ENCODE measurements at regions not wholly inside any gene's neighbourhood (a gene's known extent, or its start where the extent isn't known, plus 50 kb on each side); places are given as distances from the start of the nearest gene placed in this dataset.

- DNase-seq (ENCODE audit: low spot score), result no peak
Observed at GRCh38 chr2:145260674-145261073, 740.8 kb upstream of the ZEB2 start.

- no peak for DNase-seq (ENCODE audit: low spot score)
Observed at GRCh38 chr2:145260081-145260480, 740.2 kb upstream of the ZEB2 start.

GRCh38 chr2:145258903-145259579 lies 739.1 kb upstream of the ZEB2 start:
- DNase-seq (ENCODE audit: low spot score), result no peak

- DNase-seq (ENCODE audit: low spot score), result no peak
Observed at GRCh38 chr2:145257931-145258330, 738.0 kb upstream of the ZEB2 start.

GRCh38 chr2:145256551-145256950 lies 736.6 kb upstream of the ZEB2 start:
- no peak for DNase-seq (ENCODE audit: low spot score)

- DNase-seq (ENCODE audit: low spot score), result no peak
Observed at GRCh38 chr2:145254291-145254690, 734.4 kb upstream of the ZEB2 start.

GRCh38 chr2:145253492-145253891 lies 733.6 kb upstream of the ZEB2 start:
- no peak for DNase-seq (ENCODE audit: low spot score)

GRCh38 chr2:145245268-145245870 lies 725.5 kb upstream of the ZEB2 start:
- no peak for DNase-seq (ENCODE audit: low spot score)

GRCh38 chr2:145235312-145235711 lies 715.4 kb upstream of the ZEB2 start:
- DNase-seq (ENCODE audit: low spot score), result no peak

- peak; percentile 12 for DNase-seq (ENCODE audit: low spot score)
Observed at GRCh38 chr2:145230546-145230945, 710.6 kb upstream of the ZEB2 start.

- DNase-seq (ENCODE audit: low spot score), result peak; percentile 11
Observed at GRCh38 chr2:145228506-145228905, 708.6 kb upstream of the ZEB2 start.

- no peak for DNase-seq (ENCODE audit: low spot score)
Observed at GRCh38 chr2:145226901-145227300, 707.0 kb upstream of the ZEB2 start.

GRCh38 chr2:145221516-145221915 lies 701.6 kb upstream of the ZEB2 start:
- DNase-seq (ENCODE audit: low spot score), result no peak

GRCh38 chr2:145221032-145221431 lies 701.1 kb upstream of the ZEB2 start:
- no peak for DNase-seq (ENCODE audit: low spot score)

- DNase-seq (ENCODE audit: low spot score), result no peak
Observed at GRCh38 chr2:145220496-145220895, 700.6 kb upstream of the ZEB2 start.

- DNase-seq (ENCODE audit: low spot score), result no peak
Observed at GRCh38 chr2:145207884-145208283, 688.0 kb upstream of the ZEB2 start.

- no peak for DNase-seq (ENCODE audit: low spot score)
Observed at GRCh38 chr2:145206496-145207281, 686.8 kb upstream of the ZEB2 start.

- no peak for DNase-seq (ENCODE audit: low spot score)
Observed at GRCh38 chr2:145203891-145204290, 684.0 kb upstream of the ZEB2 start.

GRCh38 chr2:145199827-145200706 lies 680.1 kb upstream of the ZEB2 start:
- no peak for DNase-seq (ENCODE audit: low spot score)

- no peak for DNase-seq (ENCODE audit: low spot score)
Observed at GRCh38 chr2:145199042-145199441, 679.1 kb upstream of the ZEB2 start.

GRCh38 chr2:145198555-145198954 lies 678.6 kb upstream of the ZEB2 start:
- no peak for DNase-seq (ENCODE audit: low spot score)

GRCh38 chr2:145197944-145198343 lies 678.0 kb upstream of the ZEB2 start:
- no peak for DNase-seq (ENCODE audit: low spot score)

All from GM03348 (cell line).